Ascending aorta (tissue), 2 donors: ENCODE measurements at regions not wholly inside any gene's neighbourhood (a gene's known extent, or its start where the extent isn't known, plus 50 kb on each side); places are given as distances from the start of the nearest gene placed in this dataset.

Source experiments
- DNase-seq, 2 donors: peaks; one replicate each; pipeline ENCODE4 v3.0.0-alpha.2; 2019; ENCODE audit warnings: low spot score in 2 of 2
- H3K27ac ChIP-seq, 2 donors: fragments of 200-600 bp; sonication (generic); one replicate each; pipeline ENCODE4 v1.5.1; 2016 to 2017; ENCODE audit warnings: mild to moderate bottlenecking in 1 of 2
- H3K27me3 ChIP-seq: fragments of 200-600 bp; sonication (generic); one replicate; pipeline ENCODE4 v1.5.1; 2017
- H3K36me3 ChIP-seq, 2 donors: fragments of 200-600 bp; sonication (generic); one replicate each; pipeline ENCODE4 v1.5.1; 2016
- H3K4me1 ChIP-seq, 2 donors: fragments of 200-600 bp; sonication (generic); one replicate each; pipeline ENCODE4 v1.5.1; 2016 to 2017; ENCODE audit warnings: mild to moderate bottlenecking in 1 of 2
- H3K4me3 ChIP-seq, 2 donors: fragments of 200-600 bp; sonication (generic); one replicate each; pipeline ENCODE4 v1.5.1; 2016 to 2017; ENCODE audit warnings: mild to moderate bottlenecking in 1 of 2
- H3K9me3 ChIP-seq, 2 donors: fragments of 200-600 bp; sonication (generic); one replicate each; pipeline ENCODE4 v1.5.1; 2016
- CTCF ChIP-seq, 3 experiments: fragments of 200-600 bp in 2 of 3; fragments of 450-650 bp in 1 of 3; sonication (generic) in 2 of 3; IDR thresholded peaks; one replicate each; pipeline ENCODE4 v1.5.1; 2016 to 2019; ENCODE audit warnings: antibody characterized with exemption in 3 of 3, mild to moderate bottlenecking in 1 of 3, moderate library complexity in 1 of 3
- intact Hi-C: fragments of 100-400 bp; cut with DNase I; formaldehyde crosslinking; loops from one replicate; pipeline ENCODE4 v1.15.1; 2023

- TF ChIP-seq CTCF (IDR thresholded peaks at IDR 0.05), result no peak
- H3K4me1 ChIP-seq, result no peaks in the 10 kb centered on the region
- H3K27me3 ChIP-seq, result no peaks in the 10 kb centered on the region
- H3K9me3 ChIP-seq, result no peaks in the 10 kb centered on the region
- intact Hi-C loops, result no loop called here
- no peak overlapping the region for H3K27ac ChIP-seq
- DNase-seq, result no peak
- no peak overlapping the region for H3K4me3 ChIP-seq
- H3K36me3 ChIP-seq, result no peaks in the 10 kb centered on the region
These were observed 87.2 kb upstream of the CARD18 start for GRCh38 chr11:105226766-105227165.

GRCh38 chr11:105226091-105226490, 86.5 kb upstream of the CARD18 start:
- H3K27ac ChIP-seq, result no peak overlapping the region
- intact Hi-C loops, result no loop called here
- no peak for DNase-seq
- no peaks in the 10 kb centered on the region for H3K27me3 ChIP-seq
- TF ChIP-seq CTCF (IDR thresholded peaks at IDR 0.05), result no peak
- peaks cover 0 to 4% of the 10 kb centered on the region in 2 donors for H3K4me1 ChIP-seq
- H3K36me3 ChIP-seq, result no peaks in the 10 kb centered on the region
- no peak overlapping the region for H3K4me3 ChIP-seq
- H3K9me3 ChIP-seq, result no peaks in the 10 kb centered on the region

- Histone ChIP-seq H3K27ac (no peak overlapping the region), H3K4me3 (no peak overlapping the region), H3K36me3 (no peaks in the 10 kb centered on the region), H3K27me3 (no peaks in the 10 kb centered on the region), H3K9me3 (no peaks in the 10 kb centered on the region), H3K4me1 (peaks cover 0 to 4% of the 10 kb centered on the region in 2 donors)
- no peak for DNase-seq
- TF ChIP-seq CTCF (IDR thresholded peaks at IDR 0.05), result no peak
- intact Hi-C loops, result no loop called here
These were observed 85.1 kb upstream of the CARD18 start for GRCh38 chr11:105224482-105225253.

- Histone ChIP-seq H3K9me3 (no peaks in the 10 kb centered on the region), H3K27me3 (no peaks in the 10 kb centered on the region), H3K36me3 (no peaks in the 10 kb centered on the region), H3K27ac (no peak overlapping the region), H3K4me1 (peaks cover 0 to 4% of the 10 kb centered on the region in 2 donors), H3K4me3 (no peak overlapping the region)
- no peak for TF ChIP-seq CTCF (IDR thresholded peaks at IDR 0.05)
- DNase-seq, result no peak
- intact Hi-C loops, result no loop called here
These were observed 80.6 kb upstream of the CARD18 start for GRCh38 chr11:105220121-105220520.

GRCh38 chr11:105219670-105220069, 80.1 kb upstream of the CARD18 start:
- Histone ChIP-seq H3K36me3 (no peaks in the 10 kb centered on the region), H3K4me1 (peaks cover 0 to 4% of the 10 kb centered on the region in 2 donors), H3K27ac (no peak overlapping the region), H3K4me3 (no peak overlapping the region), H3K9me3 (no peaks in the 10 kb centered on the region), H3K27me3 (no peaks in the 10 kb centered on the region)
- TF ChIP-seq CTCF (IDR thresholded peaks at IDR 0.05), result no peak
- intact Hi-C loops, result no loop called here
- DNase-seq, result no peak
